ENCODE measurements at regions not wholly inside any gene's neighbourhood (a gene's known extent, or its start where the extent isn't known, plus 50 kb on each side); places are given as distances from the start of the nearest gene placed in this dataset.

- H3F3A ChIP-seq (ENCODE audit: insufficient read depth, low read length, poor library complexity, severe bottlenecking): no peaks in the 10 kb centered on the region
- TF ChIP-seq TAF1 (IDR thresholded peaks at IDR 0.05; ENCODE audit: low read depth): no peak
- TF ChIP-seq RAD21 (conservative IDR thresholded peaks at IDR 0.05): no peak
- TF ChIP-seq CTCF (IDR thresholded peaks at IDR 0.05; ENCODE audit: poor library complexity, severe bottlenecking): no peak
- no peak for TF ChIP-seq REST (IDR thresholded peaks at IDR 0.05; ENCODE audit: borderline replicate concordance)
- no peak for TF ChIP-seq EP300 (conservative IDR thresholded peaks at IDR 0.05; ENCODE audit: poor library complexity, severe bottlenecking)
- TF ChIP-seq MXI1 (conservative IDR thresholded peaks at IDR 0.05; ENCODE audit: poor library complexity, severe bottlenecking): no peak
- TF ChIP-seq SMC3 (conservative IDR thresholded peaks at IDR 0.05; ENCODE audit: poor library complexity): no peak
- TF ChIP-seq POLR2AphosphoS5 (IDR thresholded peaks at IDR 0.05): no peak
- TF ChIP-seq EZH2 (IDR thresholded peaks at IDR 0.05; ENCODE audit: borderline replicate concordance, insufficient read depth, low read length, poor library complexity, severe bottlenecking): no peak
- H3K9me2 ChIP-seq (ENCODE audit: insufficient read depth, low read length): no peaks in the 10 kb centered on the region
- no peak overlapping the region for H3K27ac ChIP-seq (ENCODE audit: low read length)
- H3K9me3 ChIP-seq (ENCODE audit: low read length): no peaks in the 10 kb centered on the region
- H3K27me3 ChIP-seq (ENCODE audit: insufficient read depth, low read depth, low read length): no peaks in the 10 kb centered on the region
- H3K79me2 ChIP-seq (replicated peaks; ENCODE audit: insufficient read depth, low read length): no peaks in the 10 kb centered on the region
- H4K20me1 ChIP-seq (ENCODE audit: insufficient read depth): no peaks in the 10 kb centered on the region
- no peak overlapping the region for H3K4me2 ChIP-seq (ENCODE audit: low read length)
- no peak overlapping the region for H3K9ac ChIP-seq (ENCODE audit: low read length)
- H3K4me3 ChIP-seq (ENCODE audit: low read length): no peak overlapping the region
- no peak overlapping the region for H2AFZ ChIP-seq (ENCODE audit: low read depth, low read length)
- no peaks in the 10 kb centered on the region for H3K36me3 ChIP-seq (ENCODE audit: insufficient read depth, low read length)
Observed at GRCh38 chr1:165006831-165007230, 349.7 kb downstream of the LMX1A start.

GRCh38 chr1:164999146-164999545, 357.4 kb downstream of the LMX1A start:
- no peaks in the 10 kb centered on the region for H3F3A ChIP-seq (ENCODE audit: insufficient read depth, low read length, poor library complexity, severe bottlenecking)
- H3K4me2 ChIP-seq (ENCODE audit: low read length): no peak overlapping the region
- no peak for TF ChIP-seq MXI1 (conservative IDR thresholded peaks at IDR 0.05; ENCODE audit: poor library complexity, severe bottlenecking)
- no peak for TF ChIP-seq EP300 (conservative IDR thresholded peaks at IDR 0.05; ENCODE audit: poor library complexity, severe bottlenecking)
- TF ChIP-seq CTCF (IDR thresholded peaks at IDR 0.05; ENCODE audit: poor library complexity, severe bottlenecking): no peak
- TF ChIP-seq SMC3 (conservative IDR thresholded peaks at IDR 0.05; ENCODE audit: poor library complexity): no peak
- TF ChIP-seq POLR2AphosphoS5 (IDR thresholded peaks at IDR 0.05): no peak
- TF ChIP-seq RAD21 (conservative IDR thresholded peaks at IDR 0.05): no peak
- no peak for TF ChIP-seq EZH2 (IDR thresholded peaks at IDR 0.05; ENCODE audit: borderline replicate concordance, insufficient read depth, low read length, poor library complexity, severe bottlenecking)
- TF ChIP-seq TAF1 (IDR thresholded peaks at IDR 0.05; ENCODE audit: low read depth): no peak
- TF ChIP-seq REST (IDR thresholded peaks at IDR 0.05; ENCODE audit: borderline replicate concordance): no peak
- no peak overlapping the region for H3K4me3 ChIP-seq (ENCODE audit: low read length)
- no peak overlapping the region for H3K27ac ChIP-seq (ENCODE audit: low read length)
- no peaks in the 10 kb centered on the region for H3K9me3 ChIP-seq (ENCODE audit: low read length)
- H3K36me3 ChIP-seq (ENCODE audit: insufficient read depth, low read length): no peaks in the 10 kb centered on the region
- no peak overlapping the region for H2AFZ ChIP-seq (ENCODE audit: low read depth, low read length)
- no peaks in the 10 kb centered on the region for H3K27me3 ChIP-seq (ENCODE audit: insufficient read depth, low read depth, low read length)
- H3K9me2 ChIP-seq (ENCODE audit: insufficient read depth, low read length): no peaks in the 10 kb centered on the region
- H3K9ac ChIP-seq (ENCODE audit: low read length): no peak overlapping the region
- no peaks in the 10 kb centered on the region for H3K79me2 ChIP-seq (replicated peaks; ENCODE audit: insufficient read depth, low read length)
- no peaks in the 10 kb centered on the region for H4K20me1 ChIP-seq (ENCODE audit: insufficient read depth)
